HFFc6 (cell line): ENCODE measurements at regions not wholly inside any gene's neighbourhood (a gene's known extent, or its start where the extent isn't known, plus 50 kb on each side); places are given as distances from the start of the nearest gene placed in this dataset.
"Not testable (repeated sequence)": the region's sequence is repeated elsewhere in the genome, so short reads cannot be mapped to it uniquely, and the experiment has no call there.

Experiments used
- DNase-seq: peaks from one replicate; pipeline ENCODE4 v3.0.0-alpha.2; 2018
- H3K27ac Mint-ChIP-seq: 2 replicates; pipeline ENCODE4 v1.8.0; 2020; ENCODE audit warnings: mild to moderate bottlenecking, mixed read lengths
- H3K27me3 Mint-ChIP-seq: 2 replicates; pipeline ENCODE4 v1.8.0; 2021; ENCODE audit warnings: mild to moderate bottlenecking, moderate library complexity, mixed read lengths; ENCODE audit not compliant: insufficient read depth
- H3K36me3 Mint-ChIP-seq: 2 replicates; pipeline ENCODE4 v1.8.0; 2021; ENCODE audit warnings: low read depth, mixed read lengths
- H3K4me1 Mint-ChIP-seq: 2 replicates; pipeline ENCODE4 v1.8.0; 2020; ENCODE audit warnings: low read depth, mixed read lengths
- H3K4me3 Mint-ChIP-seq: 2 replicates; pipeline ENCODE4 v1.8.0; 2020; ENCODE audit warnings: mild to moderate bottlenecking, moderate library complexity, mixed read lengths
- H3K9me3 Mint-ChIP-seq: 2 replicates; pipeline ENCODE4 v1.8.0; 2020; ENCODE audit warnings: mild to moderate bottlenecking, mixed read lengths
- TF ChIP-seq, protein P1 (sequence below): fragments of 200-600 bp; sonication (generic); IDR thresholded peaks from 2 replicates; pipeline ENCODE4 v1.5.0; 2021; ENCODE audit warnings: antibody characterized with exemption, mild to moderate bottlenecking

DNA sequence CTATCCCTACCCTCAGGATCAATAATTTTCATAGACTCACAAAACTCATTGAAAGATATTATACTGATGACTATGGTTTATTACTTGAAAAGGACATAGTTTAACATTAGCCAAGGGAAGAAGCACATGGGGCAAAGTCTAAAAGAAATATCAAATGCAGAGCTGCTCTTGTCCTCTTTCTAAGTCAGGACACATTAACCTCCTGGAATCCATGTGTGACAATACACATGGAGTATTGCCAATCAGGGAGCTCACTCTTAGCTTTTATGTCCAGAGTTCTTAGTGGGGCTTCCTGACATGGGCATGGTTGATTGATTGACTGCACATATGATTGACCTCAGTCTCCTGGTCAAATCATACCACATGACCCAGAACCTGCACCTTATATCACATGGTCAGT lies 165.5 kb upstream of the COX7C start:
- H3K36me3 Mint-ChIP-seq = no peaks in the 10 kb centered on the region
- H3K27me3 Mint-ChIP-seq = no peaks in the 10 kb centered on the region
- H3K4me1 Mint-ChIP-seq = no peaks in the 10 kb centered on the region
- no peak overlapping the region for H3K27ac Mint-ChIP-seq
- TF ChIP-seq, protein P1, sequence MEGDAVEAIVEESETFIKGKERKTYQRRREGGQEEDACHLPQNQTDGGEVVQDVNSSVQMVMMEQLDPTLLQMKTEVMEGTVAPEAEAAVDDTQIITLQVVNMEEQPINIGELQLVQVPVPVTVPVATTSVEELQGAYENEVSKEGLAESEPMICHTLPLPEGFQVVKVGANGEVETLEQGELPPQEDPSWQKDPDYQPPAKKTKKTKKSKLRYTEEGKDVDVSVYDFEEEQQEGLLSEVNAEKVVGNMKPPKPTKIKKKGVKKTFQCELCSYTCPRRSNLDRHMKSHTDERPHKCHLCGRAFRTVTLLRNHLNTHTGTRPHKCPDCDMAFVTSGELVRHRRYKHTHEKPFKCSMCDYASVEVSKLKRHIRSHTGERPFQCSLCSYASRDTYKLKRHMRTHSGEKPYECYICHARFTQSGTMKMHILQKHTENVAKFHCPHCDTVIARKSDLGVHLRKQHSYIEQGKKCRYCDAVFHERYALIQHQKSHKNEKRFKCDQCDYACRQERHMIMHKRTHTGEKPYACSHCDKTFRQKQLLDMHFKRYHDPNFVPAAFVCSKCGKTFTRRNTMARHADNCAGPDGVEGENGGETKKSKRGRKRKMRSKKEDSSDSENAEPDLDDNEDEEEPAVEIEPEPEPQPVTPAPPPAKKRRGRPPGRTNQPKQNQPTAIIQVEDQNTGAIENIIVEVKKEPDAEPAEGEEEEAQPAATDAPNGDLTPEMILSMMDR = no peak
- no peak overlapping the region for H3K4me3 Mint-ChIP-seq
- no peak for DNase-seq
- peaks cover 26% of the 10 kb centered on the region for H3K9me3 Mint-ChIP-seq

DNA sequence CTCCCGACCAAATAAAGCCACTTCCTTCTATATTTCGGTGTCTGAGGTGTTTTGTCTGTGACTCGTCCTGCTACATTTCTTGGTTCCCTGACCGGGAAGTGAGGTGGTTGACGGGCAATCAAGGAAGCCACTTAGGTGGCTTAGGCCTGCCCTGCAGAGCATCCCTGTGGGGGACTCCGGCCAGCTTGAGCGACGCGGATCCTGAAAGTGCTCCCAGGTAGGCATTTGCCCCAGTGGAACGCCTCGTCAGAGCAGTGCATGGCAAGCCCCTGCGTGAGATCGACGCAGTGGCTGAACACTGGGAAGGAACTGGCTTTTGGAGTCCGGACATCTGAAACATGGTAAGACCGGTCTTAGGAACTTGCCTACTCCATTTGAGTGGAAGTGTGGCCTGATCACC lies 157.2 kb upstream of the COX7C start:
- Mint-ChIP-seq H3K36me3 (peaks cover 5% of the 10 kb centered on the region; the same call in 1 of the 2 replicates), H3K27me3 (no peaks in the 10 kb centered on the region), H3K4me3 (no peak overlapping the region), H3K9me3 (peaks cover 47% of the 10 kb centered on the region), H3K27ac (no peak overlapping the region), H3K4me1 (no peaks in the 10 kb centered on the region)
- DNase-seq = no peak
- TF ChIP-seq, protein P1 = no peak

DNA sequence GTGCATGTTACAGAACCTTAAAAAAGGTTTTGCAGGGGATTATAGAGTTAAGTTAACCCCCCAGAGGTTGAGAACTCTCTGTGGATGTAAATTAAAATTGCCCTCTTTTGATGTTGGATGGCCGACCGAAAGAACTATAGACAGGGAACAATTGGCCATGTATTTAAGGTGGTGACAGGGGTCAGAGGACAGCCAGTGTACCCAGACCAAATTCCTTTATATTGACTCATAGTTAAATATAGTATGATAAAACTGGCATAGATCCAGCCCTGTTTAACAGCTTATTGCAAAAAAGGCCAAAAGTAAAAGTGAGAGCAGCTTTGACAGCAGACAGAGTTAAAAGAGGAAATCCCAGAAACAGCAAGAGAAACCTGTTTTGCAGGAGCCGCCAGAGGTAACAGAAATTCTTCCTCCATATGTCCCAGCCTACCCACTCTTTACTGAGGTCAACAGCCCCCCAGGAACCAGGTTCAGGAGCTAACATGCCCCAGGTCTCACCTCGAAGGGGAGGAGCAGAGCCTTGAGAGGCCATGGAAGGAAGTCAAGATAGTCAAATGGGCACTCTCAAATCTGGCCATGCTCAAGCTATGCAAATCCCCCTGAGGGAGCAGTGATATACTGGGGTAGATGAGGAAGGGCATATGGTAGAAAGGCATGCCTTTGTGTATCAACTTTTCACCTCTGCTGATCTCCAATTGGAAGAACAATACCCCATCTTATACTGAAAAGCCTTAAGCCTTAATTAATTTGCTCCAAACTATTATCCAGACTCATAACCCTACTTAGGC lies 156.4 kb upstream of the COX7C start:
- no peaks in the 10 kb centered on the region for H3K4me1 Mint-ChIP-seq
- no peak for DNase-seq
- H3K27me3 Mint-ChIP-seq = no peaks in the 10 kb centered on the region
- TF ChIP-seq, protein P1 = no peak
- peaks cover 8% of the 10 kb centered on the region; the same call in 1 of the 2 replicates for H3K36me3 Mint-ChIP-seq
- H3K4me3 Mint-ChIP-seq = no peak overlapping the region
- H3K27ac Mint-ChIP-seq = no peak overlapping the region
- peaks cover 53% of the 10 kb centered on the region for H3K9me3 Mint-ChIP-seq

DNA sequence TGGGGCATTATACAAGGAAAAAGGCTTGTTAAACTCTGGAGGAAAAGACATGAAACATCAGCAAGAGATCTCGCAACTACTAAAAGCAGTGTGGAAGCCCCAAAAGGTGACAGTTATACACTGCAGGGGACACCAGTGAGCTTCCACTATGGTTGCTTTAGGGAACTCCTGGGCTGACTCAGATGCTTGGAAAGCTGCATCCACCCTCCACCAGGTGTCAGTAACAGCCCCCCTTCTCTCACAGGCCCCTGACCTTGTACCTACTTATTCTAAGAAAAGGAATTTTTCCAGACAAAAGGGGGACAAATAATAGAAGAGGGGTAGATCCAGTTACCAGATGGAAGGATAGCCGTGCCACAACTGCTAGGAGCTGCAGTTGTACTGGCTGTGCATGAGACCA lies 154.4 kb upstream of the COX7C start:
- Mint-ChIP-seq H3K4me1 (no peaks in the 10 kb centered on the region), H3K4me3 (no peak overlapping the region), H3K9me3 (peaks cover 55% of the 10 kb centered on the region), H3K36me3 (peaks cover 8% of the 10 kb centered on the region; the same call in 1 of the 2 replicates), H3K27me3 (no peaks in the 10 kb centered on the region), H3K27ac (no peak overlapping the region)
- DNase-seq = no peak
- TF ChIP-seq, protein P1 = no peak

DNA sequence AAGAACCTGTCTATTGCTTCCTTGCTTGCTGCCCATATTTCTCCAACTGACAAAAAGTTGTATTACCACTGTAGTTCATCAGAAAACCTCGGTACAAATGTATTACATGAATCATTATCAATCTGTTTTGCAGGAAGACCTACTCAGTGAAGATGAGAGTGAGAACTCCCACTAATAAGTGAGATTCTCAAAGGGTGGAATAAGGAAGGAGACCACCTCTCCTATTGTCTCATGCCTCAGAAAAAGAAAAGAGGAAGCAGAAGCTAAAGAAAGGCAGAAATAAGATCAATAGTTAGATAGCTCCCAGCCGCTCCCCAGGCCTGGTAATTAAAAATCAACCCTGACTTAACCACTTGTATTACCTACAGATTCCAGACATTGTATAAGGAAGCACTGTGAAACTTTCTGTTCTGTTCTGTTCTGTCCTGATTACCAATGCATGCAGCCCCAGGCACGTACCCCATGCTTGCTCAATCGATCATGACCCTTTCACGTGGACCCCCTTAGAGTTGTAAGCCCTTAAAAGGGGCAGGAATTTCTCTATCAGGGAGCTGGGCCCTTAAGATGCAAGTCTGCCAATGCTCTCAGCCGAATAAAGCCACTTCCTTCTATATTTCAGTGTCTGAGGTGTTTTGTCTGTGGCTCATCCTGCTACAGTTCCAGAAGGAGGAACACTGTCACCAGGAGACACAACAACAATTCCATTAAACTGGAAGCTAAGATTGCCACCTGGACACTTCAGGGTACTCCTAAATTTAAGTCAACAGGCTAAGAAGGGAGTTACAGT lies 152.5 kb upstream of the COX7C start:
- H3K9me3 Mint-ChIP-seq = peaks cover 46% of the 10 kb centered on the region
- H3K36me3 Mint-ChIP-seq = peaks cover 8% of the 10 kb centered on the region; the same call in 1 of the 2 replicates
- no peaks in the 10 kb centered on the region for H3K27me3 Mint-ChIP-seq
- H3K27ac Mint-ChIP-seq = no peak overlapping the region
- H3K4me3 Mint-ChIP-seq = no peak overlapping the region
- no peaks in the 10 kb centered on the region for H3K4me1 Mint-ChIP-seq
- DNase-seq = no peak
- TF ChIP-seq, protein P1 = no peak

DNA sequence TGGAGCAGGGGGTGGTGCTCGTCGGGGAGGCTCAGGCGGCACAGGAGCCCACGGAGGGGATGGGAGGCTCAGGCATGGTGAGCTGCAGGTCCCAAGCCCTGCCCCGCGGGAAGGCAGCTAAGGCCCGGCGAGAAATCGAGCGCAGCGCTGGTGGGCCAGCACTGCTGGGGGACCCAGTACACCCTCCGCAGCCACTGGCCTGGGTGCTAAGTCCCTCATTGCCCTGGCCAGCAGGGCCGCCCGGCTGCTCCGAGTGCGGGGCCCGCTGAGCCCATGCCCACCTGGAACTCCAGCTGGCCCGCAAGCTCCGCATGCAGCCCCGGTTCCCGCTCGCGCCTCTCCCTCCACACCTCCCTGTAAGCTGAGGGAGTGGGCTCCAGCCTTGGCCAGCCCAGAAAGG lies 151.0 kb upstream of the COX7C start:
- not testable (repeated sequence) for H3K27me3 Mint-ChIP-seq, DNase-seq, H3K4me1 Mint-ChIP-seq, H3K36me3 Mint-ChIP-seq, H3K27ac Mint-ChIP-seq, H3K4me3 Mint-ChIP-seq
- H3K9me3 Mint-ChIP-seq = peaks cover 36% of the 10 kb centered on the region
